Panc1 (cell line): ENCODE measurements at regions not wholly inside any gene's neighbourhood (a gene's known extent, or its start where the extent isn't known, plus 50 kb on each side); places are given as distances from the start of the nearest gene placed in this dataset.

Experiments used
- ATAC-seq: fragments of 200-7000 bp; cut with Tn5 transposase; 2 replicates; pipeline ENCODE4 v1.9.1; 2020; ENCODE audit warnings: mild to moderate bottlenecking, moderate library complexity
- BruUV-seq: library from RNA; stranded (reverse); fragments of 400-500 nt; replicated peaks from 2 replicates; lab custom pipeline; 2021; lab: Mats Ljungman, UMichigan
- CTCF ChIA-PET: fragments of 300-600 bp; sonication (Branson Sonifier 250); formaldehyde crosslinking; loops from one replicate; lab custom pipeline; 2022; ENCODE audit warnings: antibody characterized with exemption; lab: Charles Lee
- POLR2A ChIA-PET: fragments of 300-600 bp; sonication (Branson Sonifier 250); formaldehyde crosslinking; loops from one replicate; lab custom pipeline; 2022; ENCODE audit warnings: antibody characterized with exemption; lab: Charles Lee
- DNase-seq: peaks from one replicate; pipeline ENCODE4 v3.0.0-alpha.2; 2010; ENCODE audit warnings: low read depth, low spot score
- H3K27ac ChIP-seq: 2 replicates; pipeline ENCODE4 v1.5.1; 2011; ENCODE audit warnings: mild to moderate bottlenecking, low read length, inconsistent platforms
- H3K27me3 ChIP-seq: fragments of 200-500 bp; sonication (Bioruptor generic); 2 replicates; pipeline ENCODE4 v1.6.0; 2014; ENCODE audit warnings: low read length, inconsistent platforms; ENCODE audit not compliant: control insufficient read depth, insufficient read depth
- H3K36me3 ChIP-seq: fragments of 200-500 bp; sonication (Bioruptor generic); 2 replicates; pipeline ENCODE4 v1.5.1; 2014; ENCODE audit warnings: inconsistent platforms, mild to moderate bottlenecking, low read length, moderate library complexity; ENCODE audit not compliant: control insufficient read depth, insufficient read depth
- H3K4me1 ChIP-seq: 2 replicates; pipeline ENCODE4 v1.5.1; 2011; ENCODE audit warnings: inconsistent platforms, mild to moderate bottlenecking, low read length, moderate library complexity; ENCODE audit not compliant: control insufficient read depth, insufficient read depth
- H3K4me3 ChIP-seq, 2 experiments: 2 replicates each; pipeline ENCODE4 v1.5.1; 2011 to 2012; ENCODE audit warnings: low read depth in 2 of 2, low read length in 2 of 2, mild to moderate bottlenecking in 2 of 2, inconsistent platforms in 1 of 2, moderate library complexity in 1 of 2
- H3K9me3 ChIP-seq: fragments of 200-500 bp; sonication (Bioruptor generic); 2 replicates; pipeline ENCODE4 v1.5.1; 2014; ENCODE audit warnings: low read depth, mild to moderate bottlenecking, inconsistent platforms, low read length, moderate library complexity; ENCODE audit not compliant: control insufficient read depth, insufficient read depth
- POLR2AphosphoS5 ChIP-seq: IDR thresholded peaks from 2 replicates; pipeline ENCODE4 v1.6.1; 2012; ENCODE audit warnings: mild to moderate bottlenecking, low read depth, low read length, moderate library complexity
- SIN3A ChIP-seq: IDR thresholded peaks from 2 replicates; pipeline ENCODE4 v1.6.1; 2012; ENCODE audit warnings: low read depth, mild to moderate bottlenecking, low read length, moderate library complexity, borderline replicate concordance; ENCODE audit not compliant: insufficient read depth
- TCF7L2 ChIP-seq: IDR thresholded peaks from 2 replicates; pipeline ENCODE4 v1.6.1; 2011; ENCODE audit warnings: mild to moderate bottlenecking, low read depth, low read length, inconsistent platforms
- in situ Hi-C: cut with HindIII; loops from 2 replicates; pipeline ENCODE4 v1.10.0; 2016; ENCODE audit warnings: low sequenced_read_pairs, low pct_unique_long_range_greater_than_20kb
- intact Hi-C: fragments of 100-400 bp; cut with micrococcal nuclease; formaldehyde crosslinking; loops from one replicate; pipeline ENCODE4 v1.10.0; 2022; ENCODE audit not compliant: unreplicated experiment
- TF ChIP-seq, protein P1 (sequence below): fragments of 450-650 bp; IDR thresholded peaks from 2 replicates; pipeline ENCODE4 v1.5.1; 2017; ENCODE audit warnings: mild to moderate bottlenecking
- TF ChIP-seq, protein P2 (sequence below), 2 experiments: IDR thresholded peaks; 2 replicates each; pipeline ENCODE4 v1.6.1; 2011 to 2012; ENCODE audit warnings: low read depth in 2 of 2, control low read depth in 1 of 2, low read length in 1 of 2, mild to moderate bottlenecking in 1 of 2, moderate library complexity in 1 of 2; ENCODE audit not compliant: insufficient read depth in 1 of 2

- intact Hi-C loops (no loop called here), in situ Hi-C loops (no loop called here)
- Histone ChIP-seq H3K9me3 (no peaks in the 10 kb centered on the region), H3K4me1 (no peaks in the 10 kb centered on the region; the same call in 1 of the 2 replicates), H3K27ac (no peak overlapping the region), H3K36me3 (no peaks in the 10 kb centered on the region), H3K27me3 (no peaks in the 10 kb centered on the region), H3K4me3 (no peak overlapping the region)
- ATAC-seq (peak; percentile 68), DNase-seq (peak; percentile 42)
- BruUV-seq = no TSS peak
- POLR2A ChIA-PET = no interaction called here
- TF ChIP-seq, protein P1, sequence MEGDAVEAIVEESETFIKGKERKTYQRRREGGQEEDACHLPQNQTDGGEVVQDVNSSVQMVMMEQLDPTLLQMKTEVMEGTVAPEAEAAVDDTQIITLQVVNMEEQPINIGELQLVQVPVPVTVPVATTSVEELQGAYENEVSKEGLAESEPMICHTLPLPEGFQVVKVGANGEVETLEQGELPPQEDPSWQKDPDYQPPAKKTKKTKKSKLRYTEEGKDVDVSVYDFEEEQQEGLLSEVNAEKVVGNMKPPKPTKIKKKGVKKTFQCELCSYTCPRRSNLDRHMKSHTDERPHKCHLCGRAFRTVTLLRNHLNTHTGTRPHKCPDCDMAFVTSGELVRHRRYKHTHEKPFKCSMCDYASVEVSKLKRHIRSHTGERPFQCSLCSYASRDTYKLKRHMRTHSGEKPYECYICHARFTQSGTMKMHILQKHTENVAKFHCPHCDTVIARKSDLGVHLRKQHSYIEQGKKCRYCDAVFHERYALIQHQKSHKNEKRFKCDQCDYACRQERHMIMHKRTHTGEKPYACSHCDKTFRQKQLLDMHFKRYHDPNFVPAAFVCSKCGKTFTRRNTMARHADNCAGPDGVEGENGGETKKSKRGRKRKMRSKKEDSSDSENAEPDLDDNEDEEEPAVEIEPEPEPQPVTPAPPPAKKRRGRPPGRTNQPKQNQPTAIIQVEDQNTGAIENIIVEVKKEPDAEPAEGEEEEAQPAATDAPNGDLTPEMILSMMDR = peak; percentile 65; the same call in 1 of the 2 replicates
- TF ChIP-seq TCF7L2 = no peak
- TF ChIP-seq, protein P2, sequence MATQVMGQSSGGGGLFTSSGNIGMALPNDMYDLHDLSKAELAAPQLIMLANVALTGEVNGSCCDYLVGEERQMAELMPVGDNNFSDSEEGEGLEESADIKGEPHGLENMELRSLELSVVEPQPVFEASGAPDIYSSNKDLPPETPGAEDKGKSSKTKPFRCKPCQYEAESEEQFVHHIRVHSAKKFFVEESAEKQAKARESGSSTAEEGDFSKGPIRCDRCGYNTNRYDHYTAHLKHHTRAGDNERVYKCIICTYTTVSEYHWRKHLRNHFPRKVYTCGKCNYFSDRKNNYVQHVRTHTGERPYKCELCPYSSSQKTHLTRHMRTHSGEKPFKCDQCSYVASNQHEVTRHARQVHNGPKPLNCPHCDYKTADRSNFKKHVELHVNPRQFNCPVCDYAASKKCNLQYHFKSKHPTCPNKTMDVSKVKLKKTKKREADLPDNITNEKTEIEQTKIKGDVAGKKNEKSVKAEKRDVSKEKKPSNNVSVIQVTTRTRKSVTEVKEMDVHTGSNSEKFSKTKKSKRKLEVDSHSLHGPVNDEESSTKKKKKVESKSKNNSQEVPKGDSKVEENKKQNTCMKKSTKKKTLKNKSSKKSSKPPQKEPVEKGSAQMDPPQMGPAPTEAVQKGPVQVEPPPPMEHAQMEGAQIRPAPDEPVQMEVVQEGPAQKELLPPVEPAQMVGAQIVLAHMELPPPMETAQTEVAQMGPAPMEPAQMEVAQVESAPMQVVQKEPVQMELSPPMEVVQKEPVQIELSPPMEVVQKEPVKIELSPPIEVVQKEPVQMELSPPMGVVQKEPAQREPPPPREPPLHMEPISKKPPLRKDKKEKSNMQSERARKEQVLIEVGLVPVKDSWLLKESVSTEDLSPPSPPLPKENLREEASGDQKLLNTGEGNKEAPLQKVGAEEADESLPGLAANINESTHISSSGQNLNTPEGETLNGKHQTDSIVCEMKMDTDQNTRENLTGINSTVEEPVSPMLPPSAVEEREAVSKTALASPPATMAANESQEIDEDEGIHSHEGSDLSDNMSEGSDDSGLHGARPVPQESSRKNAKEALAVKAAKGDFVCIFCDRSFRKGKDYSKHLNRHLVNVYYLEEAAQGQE (IDR thresholded peaks at IDR 0.05; ENCODE audit: insufficient read depth in 1 of 2, low read depth in 2 of 2, low read length in 1 of 2) = no peak
- CTCF ChIA-PET = interaction anchor here (0.5 kb wide), 1 partner anchor 628 kb away, joined by 3 read pairs; no protein-coding TSS in a partner anchor
Measured at GRCh38 chr13:95494082-95494681, 58.3 kb upstream of the CLDN10 start.

DNA sequence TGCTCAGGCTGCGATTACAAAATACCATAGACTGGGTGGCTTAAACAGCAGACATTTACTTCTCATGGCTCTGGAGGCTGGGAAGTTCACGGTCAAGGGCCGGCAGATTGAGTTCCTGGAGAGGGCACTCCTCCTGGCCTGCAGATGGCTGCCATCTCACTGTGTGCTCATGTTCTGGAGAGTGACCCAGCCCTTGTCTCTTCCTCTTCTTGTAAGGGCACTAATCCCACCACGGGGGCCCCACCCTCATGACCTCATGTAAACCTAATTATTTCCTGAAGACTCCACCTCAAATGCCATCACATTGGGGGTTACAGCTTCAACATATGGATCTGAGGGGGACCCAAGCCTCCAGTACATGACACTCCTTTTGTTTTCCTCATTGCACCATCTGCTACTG is 56.0 kb upstream of the CLDN10 start:
- no TSS peak for BruUV-seq
- intact Hi-C loops = no loop called here
- ATAC-seq = no peak
- Histone ChIP-seq H3K9me3 (no peaks in the 10 kb centered on the region), H3K27me3 (no peaks in the 10 kb centered on the region), H3K36me3 (no peaks in the 10 kb centered on the region), H3K4me1 (no peaks in the 10 kb centered on the region; the same call in 1 of the 2 replicates), H3K4me3 (no peak overlapping the region), H3K27ac (no peak overlapping the region)
- CTCF ChIA-PET = no interaction called here
- in situ Hi-C loops = no loop called here
- POLR2A ChIA-PET = no interaction called here
- TF ChIP-seq, protein P2 (IDR thresholded peaks at IDR 0.05; ENCODE audit: insufficient read depth in 1 of 2, low read depth in 2 of 2, low read length in 1 of 2) = no peak
- no peak for TF ChIP-seq SIN3A
- no peak for TF ChIP-seq TCF7L2
- TF ChIP-seq, protein P1 = no peak
- no peak for TF ChIP-seq POLR2AphosphoS5
- DNase-seq = no peak
